IPS-20b (cell line): ENCODE measurements at regions not wholly inside any gene's neighbourhood (a gene's known extent, or its start where the extent isn't known, plus 50 kb on each side); places are given as distances from the start of the nearest gene placed in this dataset.

Source experiments
- H3K27ac ChIP-seq: one replicate; pipeline ENCODE4 v1.5.1; 2013; ENCODE audit warnings: low read length
- H3K27me3 ChIP-seq: 2 replicates; pipeline ENCODE4 v1.6.1; 2013; ENCODE audit warnings: mild to moderate bottlenecking, low read length, inconsistent platforms; ENCODE audit not compliant: insufficient read depth
- H3K36me3 ChIP-seq: 2 replicates; pipeline ENCODE4 v1.6.1; 2013; ENCODE audit warnings: low read depth, mild to moderate bottlenecking, inconsistent platforms, low read length, moderate library complexity; ENCODE audit not compliant: insufficient read depth
- H3K4me1 ChIP-seq: 2 replicates; pipeline ENCODE4 v1.6.1; 2013; ENCODE audit warnings: mild to moderate bottlenecking, control low read depth, inconsistent platforms, low read length, moderate library complexity; ENCODE audit not compliant: insufficient read depth
- H3K4me3 ChIP-seq: 2 replicates; pipeline ENCODE4 v1.5.1; 2013; ENCODE audit warnings: mild to moderate bottlenecking, low read length, inconsistent platforms
- H3K9ac ChIP-seq: 2 replicates; pipeline ENCODE4 v1.6.1; 2013; ENCODE audit warnings: low read depth, mild to moderate bottlenecking, inconsistent platforms, low read length, moderate library complexity
- H3K9me3 ChIP-seq: 2 replicates; pipeline ENCODE4 v1.6.1; 2013; ENCODE audit warnings: mild to moderate bottlenecking, low read depth, low read length, inconsistent platforms; ENCODE audit not compliant: insufficient read depth

- H3K9ac ChIP-seq: no peak overlapping the region
- H3K27me3 ChIP-seq: no peaks in the 10 kb centered on the region
- no peak overlapping the region for H3K4me3 ChIP-seq
These were observed 317.2 kb upstream of the CDH2 start for GRCh38 chr18:28494151-28494550.

GRCh38 chr18:28485918-28486317 lies 309.0 kb upstream of the CDH2 start:
- Histone ChIP-seq H3K27me3 (no peaks in the 10 kb centered on the region), H3K9me3 (no peaks in the 10 kb centered on the region), H3K9ac (no peak overlapping the region), H3K36me3 (no peaks in the 10 kb centered on the region), H3K4me1 (no peaks in the 10 kb centered on the region), H3K4me3 (no peak overlapping the region), H3K27ac (no peak overlapping the region)

More at GRCh38 chr18:28494151-28494550, 317.2 kb upstream of the CDH2 start:
- Histone ChIP-seq H3K36me3 (no peaks in the 10 kb centered on the region), H3K27ac (no peak overlapping the region), H3K4me1 (peaks cover 6% of the 10 kb centered on the region; the same call in 1 of the 2 replicates), H3K9me3 (no peaks in the 10 kb centered on the region)

DNA sequence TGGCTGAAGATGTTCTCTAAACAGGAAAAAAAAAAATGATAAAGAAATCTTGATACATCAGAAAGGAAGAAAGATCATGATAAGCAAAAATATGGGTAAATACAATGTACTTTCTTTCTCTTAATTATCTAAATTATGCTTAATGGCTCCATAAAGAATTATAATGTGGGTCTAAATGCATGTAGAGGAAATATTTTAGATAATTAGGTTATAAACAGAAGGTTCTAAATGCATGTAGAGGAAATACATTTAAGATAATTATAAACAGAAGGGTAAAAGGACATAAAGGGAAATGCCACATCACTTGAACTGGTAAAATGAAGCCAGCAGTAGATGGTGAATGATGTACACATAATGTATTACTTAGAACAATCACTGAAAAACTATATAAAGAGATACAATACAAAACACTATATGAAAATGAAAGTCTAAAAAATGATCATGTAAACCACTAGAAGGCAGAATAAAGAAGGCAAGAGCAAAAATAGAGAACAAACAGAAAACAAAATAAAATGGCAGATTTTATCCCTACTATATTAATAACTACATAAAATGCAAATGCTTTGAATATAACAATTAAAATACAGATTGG lies 308.4 kb upstream of the CDH2 start:
- Histone ChIP-seq H3K27me3 (no peaks in the 10 kb centered on the region), H3K36me3 (no peaks in the 10 kb centered on the region), H3K27ac (no peak overlapping the region), H3K9me3 (no peaks in the 10 kb centered on the region), H3K4me1 (no peaks in the 10 kb centered on the region), H3K4me3 (no peak overlapping the region), H3K9ac (no peak overlapping the region)

GRCh38 chr18:28478531-28478930 lies 301.6 kb upstream of the CDH2 start:
- H3K27ac ChIP-seq: no peak overlapping the region
- no peaks in the 10 kb centered on the region for H3K27me3 ChIP-seq
- no peaks in the 10 kb centered on the region for H3K4me1 ChIP-seq
- no peak overlapping the region for H3K4me3 ChIP-seq
- no peaks in the 10 kb centered on the region for H3K36me3 ChIP-seq
- no peak overlapping the region for H3K9ac ChIP-seq
- peaks cover 10% of the 10 kb centered on the region; the same call in 1 of the 2 replicates for H3K9me3 ChIP-seq

GRCh38 chr18:28476302-28476701 lies 299.4 kb upstream of the CDH2 start:
- no peak overlapping the region for H3K27ac ChIP-seq
- no peaks in the 10 kb centered on the region for H3K4me1 ChIP-seq
- peaks cover 10% of the 10 kb centered on the region; the same call in 1 of the 2 replicates for H3K9me3 ChIP-seq
- no peak overlapping the region for H3K4me3 ChIP-seq
- no peaks in the 10 kb centered on the region for H3K27me3 ChIP-seq
- H3K9ac ChIP-seq: no peak overlapping the region
- no peaks in the 10 kb centered on the region for H3K36me3 ChIP-seq

GRCh38 chr18:28469946-28470345 lies 293.0 kb upstream of the CDH2 start:
- Histone ChIP-seq H3K36me3 (no peaks in the 10 kb centered on the region), H3K27ac (no peak overlapping the region), H3K4me3 (no peak overlapping the region), H3K4me1 (no peaks in the 10 kb centered on the region), H3K27me3 (no peaks in the 10 kb centered on the region), H3K9ac (no peak overlapping the region), H3K9me3 (no peaks in the 10 kb centered on the region; the same call in 1 of the 2 replicates)

DNA sequence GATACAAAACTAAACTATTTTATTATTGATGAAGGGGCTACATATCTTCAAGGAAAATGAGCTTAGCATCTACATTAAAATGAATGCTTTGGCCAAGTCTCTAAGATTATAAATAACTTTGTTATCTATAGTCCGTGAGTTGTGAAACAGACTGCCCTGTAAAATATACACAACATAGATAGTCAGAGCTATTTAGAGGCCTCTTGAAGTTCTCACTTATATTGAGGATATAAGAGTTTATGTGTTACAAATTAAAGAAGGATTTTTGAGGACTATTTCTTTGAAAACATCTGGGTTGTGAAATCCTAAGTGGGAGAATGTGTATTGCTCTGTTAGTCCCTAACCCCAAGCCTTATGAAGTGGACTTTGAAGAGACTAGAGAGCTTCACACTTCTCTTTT lies 292.0 kb upstream of the CDH2 start:
- H3K27me3 ChIP-seq: no peaks in the 10 kb centered on the region
- no peak overlapping the region for H3K9ac ChIP-seq
- no peak overlapping the region for H3K4me3 ChIP-seq
- H3K4me1 ChIP-seq: no peaks in the 10 kb centered on the region
- H3K27ac ChIP-seq: no peak overlapping the region
- no peaks in the 10 kb centered on the region for H3K9me3 ChIP-seq
- H3K36me3 ChIP-seq: no peaks in the 10 kb centered on the region

GRCh38 chr18:28466204-28466603 lies 289.3 kb upstream of the CDH2 start:
- Histone ChIP-seq H3K9ac (no peak overlapping the region), H3K27ac (no peak overlapping the region)

DNA sequence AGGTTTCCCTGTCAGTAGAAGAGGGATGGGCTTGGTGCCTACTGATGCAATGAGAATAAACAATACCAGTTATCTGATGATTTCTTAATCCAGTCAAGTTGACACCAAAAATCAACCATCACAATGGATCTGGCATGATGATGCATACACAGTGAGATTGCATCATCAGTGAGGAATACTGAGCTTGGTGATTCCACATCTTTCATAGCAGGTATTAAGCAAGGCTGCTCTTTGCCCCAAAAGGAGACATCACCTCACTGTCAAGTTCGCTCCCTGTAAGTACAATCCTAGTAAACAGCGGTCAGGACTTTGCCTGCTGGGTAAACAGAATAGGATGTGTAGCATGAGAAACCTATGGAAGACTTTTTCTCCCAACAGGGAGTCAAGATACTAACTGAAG lies 282.7 kb upstream of the CDH2 start:
- H3K9ac ChIP-seq: no peak overlapping the region
- H3K4me1 ChIP-seq: no peaks in the 10 kb centered on the region

More at GRCh38 chr18:28466204-28466603, 289.3 kb upstream of the CDH2 start:
- no peaks in the 10 kb centered on the region for H3K36me3 ChIP-seq
- no peak overlapping the region for H3K4me3 ChIP-seq
- H3K9me3 ChIP-seq: no peaks in the 10 kb centered on the region
- no peaks in the 10 kb centered on the region for H3K4me1 ChIP-seq
- H3K27me3 ChIP-seq: no peaks in the 10 kb centered on the region

DNA sequence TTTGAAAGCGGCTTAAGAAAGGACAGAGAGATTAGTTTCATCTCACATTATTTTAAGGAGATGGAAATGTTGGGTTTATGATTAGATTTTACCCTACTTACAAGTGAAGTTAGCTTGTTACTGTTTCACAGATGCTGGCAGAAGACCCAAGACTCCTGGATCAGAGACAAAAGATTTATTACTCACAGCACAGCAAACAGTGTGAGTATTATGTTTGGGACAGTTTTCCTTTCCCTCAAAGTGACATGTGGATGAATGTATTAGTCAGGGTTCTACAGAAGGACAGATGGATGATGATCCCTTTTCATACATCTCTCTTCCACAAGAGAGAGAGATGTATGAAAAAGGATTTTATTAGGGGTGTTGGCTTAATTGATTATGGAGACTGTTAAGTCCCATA lies 281.8 kb upstream of the CDH2 start:
- Histone ChIP-seq H3K27ac (no peak overlapping the region), H3K27me3 (no peaks in the 10 kb centered on the region), H3K9me3 (no peaks in the 10 kb centered on the region), H3K9ac (no peak overlapping the region), H3K36me3 (no peaks in the 10 kb centered on the region), H3K4me3 (no peak overlapping the region), H3K4me1 (no peaks in the 10 kb centered on the region)

More for the DNA sequence above, 282.7 kb upstream of the CDH2 start:
- H3K27me3 ChIP-seq: no peaks in the 10 kb centered on the region
- no peak overlapping the region for H3K27ac ChIP-seq
- H3K9me3 ChIP-seq: no peaks in the 10 kb centered on the region
- H3K4me3 ChIP-seq: no peak overlapping the region
- H3K36me3 ChIP-seq: no peaks in the 10 kb centered on the region

DNA sequence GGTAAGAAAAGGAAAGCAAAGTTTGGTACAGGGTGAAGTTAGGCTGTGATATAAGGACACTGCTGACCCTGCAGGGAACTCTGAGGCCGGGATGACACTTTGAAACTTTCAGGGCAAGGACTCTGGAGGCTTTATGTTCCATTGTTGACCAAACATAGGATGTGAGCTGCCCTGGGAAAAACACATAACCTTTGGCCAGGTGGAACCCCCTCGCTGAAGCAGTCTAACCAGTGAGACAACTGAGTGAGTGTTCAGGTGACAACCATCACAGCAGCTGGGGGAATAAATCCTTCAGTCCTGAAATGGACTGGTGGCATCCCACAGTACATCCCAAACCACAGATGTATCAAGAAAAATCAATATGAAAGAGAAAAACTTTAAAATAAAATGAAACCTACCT lies 280.9 kb upstream of the CDH2 start:
- Histone ChIP-seq H3K4me1 (no peaks in the 10 kb centered on the region), H3K9me3 (no peaks in the 10 kb centered on the region), H3K9ac (no peak overlapping the region), H3K27me3 (no peaks in the 10 kb centered on the region), H3K27ac (no peak overlapping the region), H3K4me3 (no peak overlapping the region), H3K36me3 (no peaks in the 10 kb centered on the region)

DNA sequence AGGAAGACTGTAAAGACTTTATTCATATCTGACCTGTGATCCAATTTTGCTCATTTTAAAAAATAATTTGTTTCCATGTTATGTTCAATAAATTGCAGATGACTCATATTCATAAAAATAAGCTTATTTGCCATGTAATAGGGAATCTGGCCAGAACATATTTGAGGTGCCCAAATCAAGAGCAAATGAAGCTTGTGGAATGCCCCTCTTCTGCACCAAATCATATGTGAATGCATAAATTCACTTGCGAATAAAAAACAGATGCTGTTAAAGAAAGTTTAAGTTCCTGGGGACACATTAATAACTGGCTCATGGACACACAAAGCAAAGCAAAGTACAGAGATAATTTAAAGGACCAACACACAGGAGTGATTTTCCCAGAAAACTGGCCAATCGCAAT lies 279.0 kb upstream of the CDH2 start:
- no peaks in the 10 kb centered on the region for H3K9me3 ChIP-seq
- no peak overlapping the region for H3K27ac ChIP-seq
- H3K27me3 ChIP-seq: no peaks in the 10 kb centered on the region

More for the DNA sequence above, 279.0 kb upstream of the CDH2 start:
- no peak overlapping the region for H3K4me3 ChIP-seq
- no peak overlapping the region for H3K9ac ChIP-seq
- no peaks in the 10 kb centered on the region for H3K4me1 ChIP-seq
- H3K36me3 ChIP-seq: no peaks in the 10 kb centered on the region
